HFFc6 (cell line): ENCODE measurements at regions not wholly inside any gene's neighbourhood (a gene's known extent, or its start where the extent isn't known, plus 50 kb on each side); places are given as distances from the start of the nearest gene placed in this dataset.

Source experiments
- DNase-seq: peaks from one replicate; pipeline ENCODE4 v3.0.0-alpha.2; 2018
- H3K27ac Mint-ChIP-seq: 2 replicates; pipeline ENCODE4 v1.8.0; 2020; ENCODE audit warnings: mild to moderate bottlenecking, mixed read lengths
- H3K27me3 Mint-ChIP-seq: 2 replicates; pipeline ENCODE4 v1.8.0; 2021; ENCODE audit warnings: mild to moderate bottlenecking, moderate library complexity, mixed read lengths; ENCODE audit not compliant: insufficient read depth
- H3K36me3 Mint-ChIP-seq: 2 replicates; pipeline ENCODE4 v1.8.0; 2021; ENCODE audit warnings: low read depth, mixed read lengths
- H3K4me1 Mint-ChIP-seq: 2 replicates; pipeline ENCODE4 v1.8.0; 2020; ENCODE audit warnings: low read depth, mixed read lengths
- H3K4me3 Mint-ChIP-seq: 2 replicates; pipeline ENCODE4 v1.8.0; 2020; ENCODE audit warnings: mild to moderate bottlenecking, moderate library complexity, mixed read lengths
- H3K9me3 Mint-ChIP-seq: 2 replicates; pipeline ENCODE4 v1.8.0; 2020; ENCODE audit warnings: mild to moderate bottlenecking, mixed read lengths
- TF ChIP-seq, protein P1 (sequence below): fragments of 200-600 bp; sonication (generic); IDR thresholded peaks from 2 replicates; pipeline ENCODE4 v1.5.0; 2021; ENCODE audit warnings: antibody characterized with exemption, mild to moderate bottlenecking

DNA sequence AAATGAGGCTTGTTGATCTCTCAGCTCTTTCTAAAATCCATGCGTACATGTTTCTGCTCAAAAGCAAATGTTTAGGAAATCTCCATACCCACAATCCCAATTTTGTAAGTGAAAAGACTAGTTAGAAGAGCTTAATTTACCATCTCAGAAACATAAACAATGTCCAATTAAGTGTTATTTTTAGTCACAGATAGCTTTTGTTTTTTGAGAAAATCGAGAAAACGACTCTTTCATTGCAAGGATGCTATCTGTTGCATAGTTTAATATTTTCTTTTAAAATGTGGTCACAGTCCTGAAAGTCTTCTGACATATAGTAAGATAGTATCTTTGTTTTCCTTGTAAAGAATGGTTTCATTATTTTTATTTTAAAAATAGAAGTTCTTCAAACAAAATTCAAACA is 338.0 kb upstream of the DAB2 start:
- Mint-ChIP-seq H3K4me1 (peaks cover 41% of the 10 kb centered on the region), H3K4me3 (no peak overlapping the region), H3K36me3 (no peaks in the 10 kb centered on the region; the same call in 1 of the 2 replicates), H3K9me3 (no peaks in the 10 kb centered on the region), H3K27ac (no peak overlapping the region), H3K27me3 (no peaks in the 10 kb centered on the region)
- TF ChIP-seq, protein P1, sequence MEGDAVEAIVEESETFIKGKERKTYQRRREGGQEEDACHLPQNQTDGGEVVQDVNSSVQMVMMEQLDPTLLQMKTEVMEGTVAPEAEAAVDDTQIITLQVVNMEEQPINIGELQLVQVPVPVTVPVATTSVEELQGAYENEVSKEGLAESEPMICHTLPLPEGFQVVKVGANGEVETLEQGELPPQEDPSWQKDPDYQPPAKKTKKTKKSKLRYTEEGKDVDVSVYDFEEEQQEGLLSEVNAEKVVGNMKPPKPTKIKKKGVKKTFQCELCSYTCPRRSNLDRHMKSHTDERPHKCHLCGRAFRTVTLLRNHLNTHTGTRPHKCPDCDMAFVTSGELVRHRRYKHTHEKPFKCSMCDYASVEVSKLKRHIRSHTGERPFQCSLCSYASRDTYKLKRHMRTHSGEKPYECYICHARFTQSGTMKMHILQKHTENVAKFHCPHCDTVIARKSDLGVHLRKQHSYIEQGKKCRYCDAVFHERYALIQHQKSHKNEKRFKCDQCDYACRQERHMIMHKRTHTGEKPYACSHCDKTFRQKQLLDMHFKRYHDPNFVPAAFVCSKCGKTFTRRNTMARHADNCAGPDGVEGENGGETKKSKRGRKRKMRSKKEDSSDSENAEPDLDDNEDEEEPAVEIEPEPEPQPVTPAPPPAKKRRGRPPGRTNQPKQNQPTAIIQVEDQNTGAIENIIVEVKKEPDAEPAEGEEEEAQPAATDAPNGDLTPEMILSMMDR, result no peak
- DNase-seq, result no peak

DNA sequence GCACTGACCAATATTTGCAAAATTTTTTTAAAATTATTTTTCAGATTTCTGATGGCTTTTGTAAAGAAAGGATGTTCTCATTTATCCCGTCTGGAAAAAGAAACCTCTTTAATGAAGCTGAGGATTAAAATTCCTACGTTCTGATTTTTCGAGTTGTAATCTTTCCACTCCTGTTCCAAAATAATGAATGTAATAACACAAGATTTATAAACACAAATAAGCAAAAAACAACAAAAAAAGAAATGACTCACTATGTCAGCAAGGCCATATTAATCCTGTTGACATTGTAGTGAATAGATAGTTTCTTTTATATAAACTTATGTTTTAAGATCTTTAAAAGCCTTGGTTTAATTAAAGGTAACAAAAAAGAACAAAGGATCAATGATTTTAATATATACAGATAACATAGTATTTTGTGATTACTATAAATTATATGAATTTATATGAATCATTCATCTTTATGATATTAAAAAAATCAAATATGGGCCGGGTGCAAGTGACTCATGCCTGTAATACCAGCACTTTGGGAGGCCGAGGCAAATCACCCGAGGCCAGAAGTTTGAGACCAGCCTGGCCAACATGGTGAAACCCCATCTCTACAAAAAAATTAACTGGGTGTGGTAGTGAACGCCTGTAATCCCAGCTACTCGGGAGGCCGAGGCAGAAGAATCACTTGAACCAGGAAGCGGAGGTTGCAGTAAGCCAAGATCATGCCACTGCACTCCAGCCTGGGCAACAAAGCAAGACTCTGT is 336.6 kb upstream of the DAB2 start:
- Mint-ChIP-seq H3K27ac (peak overlapping the region; percentile 97), H3K9me3 (no peaks in the 10 kb centered on the region), H3K4me3 (peak overlapping the region; percentile 78), H3K27me3 (no peaks in the 10 kb centered on the region), H3K36me3 (no peaks in the 10 kb centered on the region; the same call in 1 of the 2 replicates), H3K4me1 (peaks cover 52% of the 10 kb centered on the region)
- TF ChIP-seq, protein P1, result no peak
- no peak for DNase-seq

DNA sequence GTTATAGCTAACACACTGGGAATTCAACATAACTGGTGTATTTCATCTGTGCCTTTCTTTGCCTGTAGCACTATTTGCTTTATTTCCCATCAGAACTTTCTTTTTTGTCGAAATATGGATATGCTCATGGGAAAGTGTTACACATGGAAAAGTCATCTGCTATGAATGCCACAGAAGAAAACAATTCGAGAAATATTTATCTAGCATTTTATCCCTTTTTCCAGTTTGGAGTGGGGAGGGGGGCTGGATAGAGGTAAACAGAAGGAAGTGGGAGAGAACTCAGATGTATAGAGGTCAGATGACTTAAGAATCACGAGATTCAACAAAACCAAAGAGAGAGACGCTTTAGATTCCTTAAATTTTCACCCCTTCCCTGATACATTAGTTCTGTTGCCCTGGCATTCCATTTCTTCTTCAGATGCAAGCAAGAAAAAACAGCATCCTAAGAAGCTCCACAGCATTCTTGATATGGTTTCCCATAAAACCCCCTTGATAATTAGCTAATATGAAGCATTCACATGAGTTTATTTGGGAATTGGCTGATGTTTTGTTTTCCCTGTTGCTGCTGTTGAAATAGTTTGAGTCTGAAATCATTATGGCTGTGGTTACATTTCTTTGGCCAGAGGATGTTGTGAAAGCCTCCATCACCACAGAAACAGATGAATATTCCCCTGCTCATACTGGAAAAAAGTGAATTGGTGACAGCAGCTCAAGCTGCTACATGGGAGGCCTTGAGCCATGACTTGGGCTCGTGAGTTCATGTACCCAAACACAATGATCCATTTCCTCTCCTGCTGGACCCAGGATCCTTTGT is 335.8 kb upstream of the DAB2 start:
- Mint-ChIP-seq H3K4me3 (peak overlapping the region; percentile 78), H3K27ac (peak overlapping the region; percentile 97), H3K27me3 (no peaks in the 10 kb centered on the region), H3K9me3 (no peaks in the 10 kb centered on the region), H3K4me1 (peaks cover 56% of the 10 kb centered on the region), H3K36me3 (no peaks in the 10 kb centered on the region; the same call in 1 of the 2 replicates)
- peak; percentile 95 for DNase-seq
- TF ChIP-seq, protein P1, result no peak

DNA sequence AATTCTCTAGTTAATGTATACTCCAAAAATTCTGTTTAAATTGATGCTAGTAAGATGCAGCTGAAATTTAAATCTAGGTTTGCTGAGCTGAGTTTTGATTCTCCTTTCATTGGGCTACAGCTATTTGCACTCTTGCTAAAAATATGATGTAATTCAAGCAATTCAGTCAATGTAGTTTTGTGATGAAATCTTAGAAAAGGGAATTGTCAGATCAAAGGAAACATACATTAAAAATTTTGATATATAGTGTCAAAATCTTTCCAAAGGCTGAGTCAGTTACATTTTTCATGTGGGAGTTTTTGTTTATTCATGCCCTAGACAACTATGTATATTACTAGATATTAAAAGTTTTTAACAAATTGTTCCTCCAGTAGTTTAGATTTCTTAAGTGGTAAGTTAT is 334.9 kb upstream of the DAB2 start:
- Mint-ChIP-seq H3K4me1 (peaks cover 55% of the 10 kb centered on the region), H3K36me3 (no peaks in the 10 kb centered on the region; the same call in 1 of the 2 replicates), H3K4me3 (no peak overlapping the region; the same call in 1 of the 2 replicates), H3K27me3 (no peaks in the 10 kb centered on the region), H3K27ac (peak overlapping the region; percentile 48; the same call in 1 of the 2 replicates), H3K9me3 (no peaks in the 10 kb centered on the region)
- TF ChIP-seq, protein P1, result no peak
- DNase-seq, result no peak

DNA sequence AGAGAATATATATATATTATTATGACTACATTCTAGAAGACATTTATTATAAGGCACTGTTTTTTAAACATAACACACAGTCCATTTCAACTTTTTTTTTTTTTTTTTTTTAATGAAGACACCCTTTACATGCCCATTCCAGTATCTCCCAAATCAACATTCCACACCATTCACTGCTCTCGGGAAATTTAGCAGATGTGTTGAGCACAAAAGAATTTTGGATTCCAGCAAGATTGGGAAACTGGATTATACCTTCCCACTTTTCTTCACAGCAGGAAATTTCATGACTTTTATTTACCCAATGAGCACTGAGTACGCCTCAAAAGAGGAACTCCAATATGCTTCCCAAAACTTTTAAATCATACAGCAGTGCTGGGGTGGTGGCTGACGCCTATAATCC is 333.6 kb upstream of the DAB2 start:
- Mint-ChIP-seq H3K4me1 (peaks cover 53% of the 10 kb centered on the region), H3K36me3 (peaks cover 5% of the 10 kb centered on the region; the same call in 1 of the 2 replicates), H3K4me3 (no peak overlapping the region), H3K27ac (no peak overlapping the region), H3K9me3 (no peaks in the 10 kb centered on the region), H3K27me3 (no peaks in the 10 kb centered on the region)
- no peak for DNase-seq
- TF ChIP-seq, protein P1, result no peak
